Uterus (tissue), 2 donors: ENCODE measurements at regions not wholly inside any gene's neighbourhood (a gene's known extent, or its start where the extent isn't known, plus 50 kb on each side); places are given as distances from the start of the nearest gene placed in this dataset.

Experiments used
- CTCF ChIP-seq, 4 experiments: fragments of 200-600 bp in 2 of 4; fragments of 450-650 bp in 2 of 4; sonication (generic) in 2 of 4; IDR thresholded peaks; one replicate each; pipeline ENCODE4 v1.5.1; 2016 to 2019; ENCODE audit warnings: antibody characterized with exemption in 4 of 4, mild to moderate bottlenecking in 2 of 4, moderate library complexity in 1 of 4
- POLR2A ChIP-seq, 2 donors: fragments of 450-650 bp; IDR thresholded peaks; one replicate each; pipeline ENCODE4 v1.6.1; 2016; ENCODE audit warnings: antibody characterized with exemption in 2 of 2, mild to moderate bottlenecking in 1 of 2, moderate library complexity in 1 of 2

GRCh38 chr3:177906578-177907229, 629.5 kb upstream of the KCNMB2 start:
- TF ChIP-seq CTCF (IDR thresholded peaks at IDR 0.05) (no peak), POLR2A (IDR thresholded peaks at IDR 0.05) (no peak)
